Myocyte (in vitro differentiated cells): ENCODE measurements at regions not wholly inside any gene's neighbourhood (a gene's known extent, or its start where the extent isn't known, plus 50 kb on each side); places are given as distances from the start of the nearest gene placed in this dataset.
"Not testable (repeated sequence)": the region's sequence is repeated elsewhere in the genome, so short reads cannot be mapped to it uniquely, and the experiment has no call there.

Source experiments
- DNase-seq: peaks from one replicate; pipeline ENCODE4 v3.0.0-alpha.2; 2012; ENCODE audit warnings: low read depth

- no peak for DNase-seq
Observed at GRCh38 chr12:30218073-30218472, 434.3 kb upstream of the TMTC1 start.

- no peak for DNase-seq
Observed at GRCh38 chr12:30213166-30213565, 429.4 kb upstream of the TMTC1 start.

GRCh38 chr12:30211743-30212142 is 428.0 kb upstream of the TMTC1 start:
- DNase-seq: no peak

- DNase-seq: no peak
Observed at GRCh38 chr12:30203981-30204380, 420.2 kb upstream of the TMTC1 start.

GRCh38 chr12:30202521-30203254 is 418.9 kb upstream of the TMTC1 start:
- DNase-seq: no peak

GRCh38 chr12:30201301-30202160 is 417.8 kb upstream of the TMTC1 start:
- no peak for DNase-seq

GRCh38 chr12:30200864-30201263 is 417.1 kb upstream of the TMTC1 start:
- DNase-seq: no peak

GRCh38 chr12:30197392-30198057 is 413.8 kb upstream of the TMTC1 start:
- peak; percentile 18 for DNase-seq

GRCh38 chr12:30191696-30192455 is 408.1 kb upstream of the TMTC1 start:
- no peak for DNase-seq

GRCh38 chr12:30188602-30189326 is 405.0 kb upstream of the TMTC1 start:
- DNase-seq: no peak

GRCh38 chr12:30187426-30187825 is 403.7 kb upstream of the TMTC1 start:
- no peak for DNase-seq

- DNase-seq: no peak
Observed at GRCh38 chr12:30181334-30181733, 397.6 kb upstream of the TMTC1 start.

- DNase-seq: no peak
Observed at GRCh38 chr12:30180602-30181001, 396.9 kb upstream of the TMTC1 start.

GRCh38 chr12:30178916-30179315 is 395.2 kb upstream of the TMTC1 start:
- DNase-seq: no peak

GRCh38 chr12:30169839-30170591 is 386.3 kb upstream of the TMTC1 start:
- DNase-seq: no peak

- no peak for DNase-seq
Observed at GRCh38 chr12:30166006-30166795, 382.5 kb upstream of the TMTC1 start.

GRCh38 chr12:30164382-30165318 is 380.9 kb upstream of the TMTC1 start:
- peak; percentile 62 for DNase-seq

- DNase-seq: not testable (repeated sequence)
Observed at GRCh38 chr12:30156833-30157232, 373.1 kb upstream of the TMTC1 start.
